ENCODE measurements at regions not wholly inside any gene's neighbourhood (a gene's known extent, or its start where the extent isn't known, plus 50 kb on each side); places are given as distances from the start of the nearest gene placed in this dataset.

GRCh38 chr16:51286272-51286671, 135.2 kb upstream of the SALL1 start:
- Histone ChIP-seq H3K9me3 (ENCODE audit: insufficient read depth, low read depth) (no peaks in the 10 kb centered on the region), H3K4me3 (no peak overlapping the region), H3K36me3 (ENCODE audit: low read depth) (no peaks in the 10 kb centered on the region), H2AFZ (no peak overlapping the region), H3K79me2 (ENCODE audit: low read depth) (no peaks in the 10 kb centered on the region), H3F3A (ENCODE audit: insufficient read depth, low read depth) (no peaks in the 10 kb centered on the region), H3K4me2 (no peak overlapping the region), H3K27me3 (ENCODE audit: insufficient read depth, low read depth) (peaks cover 35% of the 10 kb centered on the region), H3K4me1 (replicated peaks; ENCODE audit: insufficient read depth) (no peaks in the 10 kb centered on the region), H3K9me2 (ENCODE audit: insufficient read depth) (no peaks in the 10 kb centered on the region), H4K20me1 (ENCODE audit: insufficient read depth) (no peaks in the 10 kb centered on the region), H3K27ac (no peak overlapping the region)
- TF ChIP-seq CTCF (conservative IDR thresholded peaks at IDR 0.05) (no peak), EZH2 (IDR thresholded peaks at IDR 0.05; ENCODE audit: low read depth) (no peak)
- BruUV-seq (replicated peaks), result no TSS peak
- CTCF ChIA-PET, result no interaction called here
- intact Hi-C loops (cut with micrococcal nuclease; ENCODE audit: unreplicated experiment), result no loop called here
- no peak for DNase-seq
- POLR2A ChIA-PET (ENCODE audit: unreplicated experiment), result no interaction called here

- TF ChIP-seq EZH2 (IDR thresholded peaks at IDR 0.05; ENCODE audit: low read depth) (no peak), CTCF (conservative IDR thresholded peaks at IDR 0.05) (no peak)
Measured at GRCh38 chr16:51276336-51276735, 125.3 kb upstream of the SALL1 start.

DNA sequence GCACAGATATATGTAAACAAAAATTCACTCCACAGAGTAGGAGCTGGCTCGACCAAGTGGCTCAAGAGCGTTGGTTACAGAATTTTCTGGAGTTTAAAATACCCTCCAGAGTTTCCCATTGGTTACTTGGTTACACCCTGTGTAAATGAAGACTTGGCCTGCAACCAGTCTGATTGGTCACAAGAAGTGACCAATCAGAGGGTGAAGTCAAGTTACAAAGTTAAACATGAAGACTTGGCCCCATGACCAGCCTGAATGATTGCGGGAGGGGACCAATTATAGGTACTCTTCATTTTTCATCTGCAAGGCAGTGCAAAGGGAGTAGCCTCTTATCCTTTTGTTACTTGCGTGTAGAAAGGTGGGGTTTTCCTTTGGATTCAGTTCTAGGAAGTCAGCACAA, 121.3 kb upstream of the SALL1 start:
- DNase-seq, result no peak
- H3K36me3 ChIP-seq (ENCODE audit: low read depth), result no peaks in the 10 kb centered on the region
- no peaks in the 10 kb centered on the region for H3K79me2 ChIP-seq (ENCODE audit: low read depth)
- H3F3A ChIP-seq (ENCODE audit: insufficient read depth, low read depth), result no peaks in the 10 kb centered on the region
- CTCF ChIA-PET, result no interaction called here
- intact Hi-C loops (cut with micrococcal nuclease; ENCODE audit: unreplicated experiment), result no loop called here
- H3K4me3 ChIP-seq, result no peak overlapping the region
- H3K27ac ChIP-seq, result no peak overlapping the region
- no peaks in the 10 kb centered on the region for H3K9me2 ChIP-seq (ENCODE audit: insufficient read depth)
- no peak overlapping the region for H3K4me2 ChIP-seq
- no peak overlapping the region for H2AFZ ChIP-seq
- no peaks in the 10 kb centered on the region for H3K4me1 ChIP-seq (replicated peaks; ENCODE audit: insufficient read depth)
- H3K9me3 ChIP-seq (ENCODE audit: insufficient read depth, low read depth), result no peaks in the 10 kb centered on the region
- TF ChIP-seq CTCF (conservative IDR thresholded peaks at IDR 0.05) (no peak), EZH2 (IDR thresholded peaks at IDR 0.05; ENCODE audit: low read depth) (no peak)
- BruUV-seq (replicated peaks), result no TSS peak
- no peaks in the 10 kb centered on the region for H4K20me1 ChIP-seq (ENCODE audit: insufficient read depth)
- peaks cover 16% of the 10 kb centered on the region; the same call in 1 of the 2 replicates for H3K27me3 ChIP-seq (ENCODE audit: insufficient read depth, low read depth)
- POLR2A ChIA-PET (ENCODE audit: unreplicated experiment), result no interaction called here

More at GRCh38 chr16:51276336-51276735, 125.3 kb upstream of the SALL1 start:
- Histone ChIP-seq H3F3A (ENCODE audit: insufficient read depth, low read depth) (no peaks in the 10 kb centered on the region), H2AFZ (no peak overlapping the region), H3K36me3 (ENCODE audit: low read depth) (no peaks in the 10 kb centered on the region), H3K27me3 (ENCODE audit: insufficient read depth, low read depth) (peaks cover 10% of the 10 kb centered on the region; the same call in 1 of the 2 replicates), H4K20me1 (ENCODE audit: insufficient read depth) (no peaks in the 10 kb centered on the region), H3K79me2 (ENCODE audit: low read depth) (no peaks in the 10 kb centered on the region), H3K9me3 (ENCODE audit: insufficient read depth, low read depth) (no peaks in the 10 kb centered on the region), H3K4me1 (replicated peaks; ENCODE audit: insufficient read depth) (no peaks in the 10 kb centered on the region), H3K4me2 (no peak overlapping the region), H3K4me3 (no peak overlapping the region), H3K9me2 (ENCODE audit: insufficient read depth) (no peaks in the 10 kb centered on the region), H3K27ac (no peak overlapping the region)
- CTCF ChIA-PET, result no interaction called here
- BruUV-seq (replicated peaks), result no TSS peak
- POLR2A ChIA-PET (ENCODE audit: unreplicated experiment), result no interaction called here
- no peak for DNase-seq
- intact Hi-C loops (cut with micrococcal nuclease; ENCODE audit: unreplicated experiment), result no loop called here
